GM12878 (cell line): ENCODE measurements at regions not wholly inside any gene's neighbourhood (a gene's known extent, or its start where the extent isn't known, plus 50 kb on each side); places are given as distances from the start of the nearest gene placed in this dataset.

Experiments used
- ATAC-seq: fragments of 200-7000 bp; cut with Tn5 transposase; 3 replicates; pipeline ENCODE4 v1.9.1; 2020; ENCODE audit warnings: mild to moderate bottlenecking, moderate library complexity
- BruUV-seq: library from RNA; stranded (reverse); fragments of 400-500 nt; replicated peaks from 2 replicates; lab custom pipeline; 2021; lab: Mats Ljungman, UMichigan
- CTCF ChIA-PET: fragments of 300-600 bp; sonication (Branson Sonifier 250); formaldehyde crosslinking; extraction: SDS; loops from one replicate; lab custom pipeline; 2021; ENCODE audit warnings: inconsistent platforms; lab: Yijun Ruan, JAX
- POLR2A ChIA-PET: fragments of 350-600 bp; formaldehyde crosslinking; extraction: SDS; loops from one replicate; lab custom pipeline; 2021; ENCODE audit warnings: inconsistent platforms; lab: Charles Lee
- RAD21 ChIA-PET: fragments of 300-600 bp; sonication (Branson Sonifier 250); formaldehyde crosslinking; loops from one replicate; lab custom pipeline; 2023; ENCODE audit warnings: antibody characterized with exemption; ENCODE audit not compliant: unreplicated experiment; lab: Charles Lee
- SMC1A ChIA-PET: fragments of 300-600 bp; sonication (Branson Sonifier 250); formaldehyde crosslinking; loops from one replicate; lab custom pipeline; 2023; ENCODE audit not compliant: unreplicated experiment, uncharacterized antibody; lab: Charles Lee
- DNase-seq: peaks from one replicate; pipeline ENCODE4 v3.0.0-alpha.2; 2011; ENCODE audit warnings: low read depth, low spot score
- FAIRE-seq: peaks from 3 replicates; lab custom pipeline; 2011; peaks lifted over from hg19 to GRCh38; lab: Jason Lieb, UNC
- H2AFZ ChIP-seq: 2 replicates; pipeline ENCODE4 v1.6.0; 2011; ENCODE audit warnings: low read depth, low read length, control low read depth; ENCODE audit not compliant: control insufficient read depth
- H3K27ac ChIP-seq: 2 replicates; pipeline ENCODE4 v1.5.1; 2011; ENCODE audit warnings: control low read depth; ENCODE audit not compliant: control insufficient read depth, insufficient read depth
- H3K27me3 ChIP-seq, 2 experiments: replicated peaks in 1 of 2; 2 replicates each; pipeline versions ENCODE4 v1.6.0 to v1.6.1; 2011; ENCODE audit warnings: low read length in 1 of 2; ENCODE audit not compliant: control insufficient read depth in 2 of 2, insufficient read depth in 2 of 2
- H3K36me3 ChIP-seq, 2 experiments: 2 replicates each; pipeline ENCODE4 v1.5.1; 2011; ENCODE audit warnings: low read length in 1 of 2; ENCODE audit not compliant: control insufficient read depth in 2 of 2, insufficient read depth in 2 of 2
- H3K4me1 ChIP-seq: 2 replicates; pipeline ENCODE4 v1.6.1; 2011; ENCODE audit warnings: mild to moderate bottlenecking, low read length, moderate library complexity, mixed read lengths; ENCODE audit not compliant: control insufficient read depth, insufficient read depth
- H3K4me2 ChIP-seq: 2 replicates; pipeline ENCODE4 v1.6.0; 2011; ENCODE audit warnings: control low read depth; ENCODE audit not compliant: control insufficient read depth, insufficient read depth
- H3K4me3 ChIP-seq: fragments of 200-600 bp; sonication (generic); 2 replicates; pipeline ENCODE4 v1.5.1; 2016
- H3K79me2 ChIP-seq: 2 replicates; pipeline ENCODE4 v1.6.0; 2011; ENCODE audit warnings: low read length; ENCODE audit not compliant: control insufficient read depth, insufficient read depth
- H3K9ac ChIP-seq: 2 replicates; pipeline ENCODE4 v1.8.0; 2011; ENCODE audit warnings: low read length, control low read depth, mixed read lengths; ENCODE audit not compliant: control insufficient read depth, insufficient read depth
- H3K9me3 ChIP-seq: replicated peaks from 3 replicates; pipeline ENCODE4 v1.5.1; 2011; ENCODE audit warnings: mild to moderate bottlenecking, low read length; ENCODE audit not compliant: control insufficient read depth, insufficient read depth
- H4K20me1 ChIP-seq: 2 replicates; pipeline ENCODE4 v1.6.0; 2011; ENCODE audit not compliant: control insufficient read depth, insufficient read depth
- CBFB ChIP-seq: IDR thresholded peaks from 2 replicates; pipeline ENCODE4 v1.6.1; 2016; ENCODE audit warnings: antibody characterized with exemption, low read depth
- IKZF1 ChIP-seq: fragments of 450-650 bp; conservative IDR thresholded peaks from 2 replicates; pipeline ENCODE4 v1.6.1; 2017; ENCODE audit warnings: antibody characterized with exemption, mild to moderate bottlenecking
- KDM1A ChIP-seq: fragments of 200-600 bp; sonication (generic); IDR thresholded peaks from 2 replicates; pipeline ENCODE4 v1.6.1; 2016; ENCODE audit warnings: borderline replicate concordance
- RBBP5 ChIP-seq: fragments of 200-600 bp; sonication (generic); conservative IDR thresholded peaks from 2 replicates; pipeline ENCODE4 v1.6.1; 2016
- SUZ12 ChIP-seq: fragments of 200-600 bp; sonication (generic); IDR thresholded peaks from one replicate; pipeline ENCODE4 v1.6.1; 2018; ENCODE audit warnings: antibody characterized with exemption, mild to moderate bottlenecking; ENCODE audit not compliant: unreplicated experiment
- ZBED1 ChIP-seq: IDR thresholded peaks from 2 replicates; pipeline ENCODE4 v1.6.1; 2016; ENCODE audit warnings: borderline replicate concordance
- ZSCAN29 ChIP-seq: fragments of 450-650 bp; IDR thresholded peaks from 2 replicates; pipeline ENCODE4 v1.6.1; 2017; ENCODE audit warnings: mild to moderate bottlenecking, moderate library complexity
- WGBS: methylation state at CpG from one replicate; pipeline ENCODE4 v1.1.6; 2016; ENCODE audit warnings: low lambda C conversion rate; ENCODE audit not compliant: insufficient replicate concordance, insufficient coverage; ENCODE audit errors: missing lambda C conversion rate; 5-methylcytosine and 5-hydroxymethylcytosine counted together
- in situ Hi-C: fragments of 300-500 bp; cut with MboI; formaldehyde crosslinking; loops from 9 replicates; pipeline ENCODE4 v1.14.3; 2018; ENCODE audit warnings: mixed read lengths
- intact Hi-C: fragments of 100-400 bp; cut with micrococcal nuclease; formaldehyde crosslinking; loops from one replicate; pipeline ENCODE4 v1.14.2; 2022; ENCODE audit not compliant: unreplicated experiment
- TF ChIP-seq, protein P1 (sequence below): fragments of 450-650 bp; IDR thresholded peaks from 2 replicates; pipeline ENCODE4 v1.6.1; 2016; ENCODE audit warnings: mild to moderate bottlenecking
- TF ChIP-seq, protein P2 (sequence below): fragments of 150-350 bp; IDR thresholded peaks from 2 replicates; pipeline ENCODE4 v1.6.1; 2014; ENCODE audit warnings: mild to moderate bottlenecking, low read depth, low read length
- TF ChIP-seq, protein P3 (sequence below): IDR thresholded peaks from 2 replicates; pipeline ENCODE4 v1.6.1; 2011; ENCODE audit warnings: low read depth, mild to moderate bottlenecking, low read length, moderate library complexity, borderline replicate concordance; ENCODE audit errors: extremely low read depth

DNA sequence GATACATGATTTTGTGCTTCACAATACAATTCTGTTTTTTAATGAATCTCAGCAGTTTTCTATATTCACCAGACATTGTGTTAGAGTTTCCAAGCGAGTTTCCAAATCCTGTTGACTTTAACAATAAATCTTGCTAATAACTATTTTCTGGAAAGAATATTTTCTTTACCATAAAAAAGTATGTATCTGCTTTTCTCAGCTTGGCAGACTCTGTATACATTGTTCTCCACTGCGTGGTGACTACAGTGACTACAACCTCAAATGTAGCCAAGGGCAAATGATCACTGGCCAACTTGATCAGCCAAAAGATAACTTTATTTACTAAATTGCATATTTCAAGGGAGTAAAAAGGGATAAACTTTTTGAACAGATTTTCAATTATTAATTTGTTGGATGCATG, 325.9 kb upstream of the ADAMTS5 start:
- Histone ChIP-seq H3K4me3 (no peak overlapping the region), H3K9ac (no peak overlapping the region), H3K27me3 (no peaks in the 10 kb centered on the region), H2AFZ (no peak overlapping the region), H4K20me1 (no peaks in the 10 kb centered on the region), H3K4me1 (no peaks in the 10 kb centered on the region), H3K79me2 (no peaks in the 10 kb centered on the region), H3K4me2 (no peak overlapping the region), H3K27ac (no peak overlapping the region), H3K9me3 (no peaks in the 10 kb centered on the region; the same call in 2 of the 3 replicates), H3K36me3 (no peaks in the 10 kb centered on the region)
- no peak for DNase-seq
- ChIA-PET CTCF (no interaction called here), SMC1A (no interaction called here), POLR2A (no interaction called here), RAD21 (no interaction called here)
- in situ Hi-C loops, result no loop called here
- intact Hi-C loops, result no loop called here
- TF ChIP-seq SUZ12 (no peak), ZBED1 (no peak), RBBP5 (no peak), ZSCAN29 (no peak), IKZF1 (no peak), CBFB (no peak), KDM1A (no peak)
- TF ChIP-seq, protein P1, sequence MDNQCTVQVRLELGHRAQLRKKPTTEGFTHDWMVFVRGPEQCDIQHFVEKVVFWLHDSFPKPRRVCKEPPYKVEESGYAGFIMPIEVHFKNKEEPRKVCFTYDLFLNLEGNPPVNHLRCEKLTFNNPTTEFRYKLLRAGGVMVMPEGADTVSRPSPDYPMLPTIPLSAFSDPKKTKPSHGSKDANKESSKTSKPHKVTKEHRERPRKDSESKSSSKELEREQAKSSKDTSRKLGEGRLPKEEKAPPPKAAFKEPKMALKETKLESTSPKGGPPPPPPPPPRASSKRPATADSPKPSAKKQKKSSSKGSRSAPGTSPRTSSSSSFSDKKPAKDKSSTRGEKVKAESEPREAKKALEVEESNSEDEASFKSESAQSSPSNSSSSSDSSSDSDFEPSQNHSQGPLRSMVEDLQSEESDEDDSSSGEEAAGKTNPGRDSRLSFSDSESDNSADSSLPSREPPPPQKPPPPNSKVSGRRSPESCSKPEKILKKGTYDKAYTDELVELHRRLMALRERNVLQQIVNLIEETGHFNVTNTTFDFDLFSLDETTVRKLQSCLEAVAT, result no peak
- TF ChIP-seq, protein P2, sequence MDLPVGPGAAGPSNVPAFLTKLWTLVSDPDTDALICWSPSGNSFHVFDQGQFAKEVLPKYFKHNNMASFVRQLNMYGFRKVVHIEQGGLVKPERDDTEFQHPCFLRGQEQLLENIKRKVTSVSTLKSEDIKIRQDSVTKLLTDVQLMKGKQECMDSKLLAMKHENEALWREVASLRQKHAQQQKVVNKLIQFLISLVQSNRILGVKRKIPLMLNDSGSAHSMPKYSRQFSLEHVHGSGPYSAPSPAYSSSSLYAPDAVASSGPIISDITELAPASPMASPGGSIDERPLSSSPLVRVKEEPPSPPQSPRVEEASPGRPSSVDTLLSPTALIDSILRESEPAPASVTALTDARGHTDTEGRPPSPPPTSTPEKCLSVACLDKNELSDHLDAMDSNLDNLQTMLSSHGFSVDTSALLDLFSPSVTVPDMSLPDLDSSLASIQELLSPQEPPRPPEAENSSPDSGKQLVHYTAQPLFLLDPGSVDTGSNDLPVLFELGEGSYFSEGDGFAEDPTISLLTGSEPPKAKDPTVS, result no peak
- TF ChIP-seq, protein P3, sequence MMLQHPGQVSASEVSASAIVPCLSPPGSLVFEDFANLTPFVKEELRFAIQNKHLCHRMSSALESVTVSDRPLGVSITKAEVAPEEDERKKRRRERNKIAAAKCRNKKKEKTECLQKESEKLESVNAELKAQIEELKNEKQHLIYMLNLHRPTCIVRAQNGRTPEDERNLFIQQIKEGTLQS, result no peak
- no TSS peak for BruUV-seq
- 0% methylated on average over 2 of the region's 2 CpGs for WGBS
- no peak for FAIRE-seq
- no peak for ATAC-seq
